GM13977 (cell line): ENCODE measurements at regions not wholly inside any gene's neighbourhood (a gene's known extent, or its start where the extent isn't known, plus 50 kb on each side); places are given as distances from the start of the nearest gene placed in this dataset.

ENCODE experiments used
- DNase-seq: peaks from one replicate; pipeline ENCODE4 v3.0.0; 2012; ENCODE audit warnings: low spot score
- in situ Hi-C: fragments of 300-500 bp; cut with MboI; formaldehyde crosslinking; loops from one replicate; pipeline ENCODE4 v1.12.0; 2022; ENCODE audit warnings: low sequenced_read_pairs, low pct_unique_long_range_greater_than_20kb, mixed read lengths, inconsistent platforms; ENCODE audit not compliant: unreplicated experiment
- TF ChIP-seq, protein P1 (sequence below): IDR thresholded peaks from 2 replicates; pipeline ENCODE4 v1.5.1; 2012; ENCODE audit warnings: mild to moderate bottlenecking, control low read depth; ENCODE audit not compliant: insufficient read depth; ENCODE audit errors: extremely low read depth, missing control alignments

DNA sequence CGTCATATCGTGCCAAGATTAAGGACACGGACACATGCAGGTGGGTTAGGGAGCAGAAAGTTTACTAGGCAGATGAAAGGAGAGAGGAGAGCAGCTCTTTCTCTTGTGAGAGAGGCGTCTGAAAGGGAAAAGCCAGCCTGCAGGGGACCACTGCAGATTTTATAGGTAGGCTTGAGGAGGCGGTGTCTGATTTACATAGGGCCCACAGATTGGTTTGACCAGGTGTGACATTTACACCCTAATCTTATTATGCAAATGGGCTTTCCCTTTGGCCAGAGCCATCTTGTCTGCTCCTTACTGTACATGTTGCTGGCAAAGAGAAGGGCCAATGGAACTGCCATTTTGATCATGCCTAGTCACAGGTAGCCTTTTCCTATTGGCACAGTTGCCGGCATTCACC, 137.2 kb upstream of the TAF11L2 start:
- in situ Hi-C loops: no loop called here
- no peak for DNase-seq
- TF ChIP-seq, protein P1, sequence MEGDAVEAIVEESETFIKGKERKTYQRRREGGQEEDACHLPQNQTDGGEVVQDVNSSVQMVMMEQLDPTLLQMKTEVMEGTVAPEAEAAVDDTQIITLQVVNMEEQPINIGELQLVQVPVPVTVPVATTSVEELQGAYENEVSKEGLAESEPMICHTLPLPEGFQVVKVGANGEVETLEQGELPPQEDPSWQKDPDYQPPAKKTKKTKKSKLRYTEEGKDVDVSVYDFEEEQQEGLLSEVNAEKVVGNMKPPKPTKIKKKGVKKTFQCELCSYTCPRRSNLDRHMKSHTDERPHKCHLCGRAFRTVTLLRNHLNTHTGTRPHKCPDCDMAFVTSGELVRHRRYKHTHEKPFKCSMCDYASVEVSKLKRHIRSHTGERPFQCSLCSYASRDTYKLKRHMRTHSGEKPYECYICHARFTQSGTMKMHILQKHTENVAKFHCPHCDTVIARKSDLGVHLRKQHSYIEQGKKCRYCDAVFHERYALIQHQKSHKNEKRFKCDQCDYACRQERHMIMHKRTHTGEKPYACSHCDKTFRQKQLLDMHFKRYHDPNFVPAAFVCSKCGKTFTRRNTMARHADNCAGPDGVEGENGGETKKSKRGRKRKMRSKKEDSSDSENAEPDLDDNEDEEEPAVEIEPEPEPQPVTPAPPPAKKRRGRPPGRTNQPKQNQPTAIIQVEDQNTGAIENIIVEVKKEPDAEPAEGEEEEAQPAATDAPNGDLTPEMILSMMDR: no peak

GRCh38 chr5:17361331-17361730, 136.7 kb upstream of the TAF11L2 start:
- TF ChIP-seq, protein P1: no peak
- in situ Hi-C loops: no loop called here
- no peak for DNase-seq

DNA sequence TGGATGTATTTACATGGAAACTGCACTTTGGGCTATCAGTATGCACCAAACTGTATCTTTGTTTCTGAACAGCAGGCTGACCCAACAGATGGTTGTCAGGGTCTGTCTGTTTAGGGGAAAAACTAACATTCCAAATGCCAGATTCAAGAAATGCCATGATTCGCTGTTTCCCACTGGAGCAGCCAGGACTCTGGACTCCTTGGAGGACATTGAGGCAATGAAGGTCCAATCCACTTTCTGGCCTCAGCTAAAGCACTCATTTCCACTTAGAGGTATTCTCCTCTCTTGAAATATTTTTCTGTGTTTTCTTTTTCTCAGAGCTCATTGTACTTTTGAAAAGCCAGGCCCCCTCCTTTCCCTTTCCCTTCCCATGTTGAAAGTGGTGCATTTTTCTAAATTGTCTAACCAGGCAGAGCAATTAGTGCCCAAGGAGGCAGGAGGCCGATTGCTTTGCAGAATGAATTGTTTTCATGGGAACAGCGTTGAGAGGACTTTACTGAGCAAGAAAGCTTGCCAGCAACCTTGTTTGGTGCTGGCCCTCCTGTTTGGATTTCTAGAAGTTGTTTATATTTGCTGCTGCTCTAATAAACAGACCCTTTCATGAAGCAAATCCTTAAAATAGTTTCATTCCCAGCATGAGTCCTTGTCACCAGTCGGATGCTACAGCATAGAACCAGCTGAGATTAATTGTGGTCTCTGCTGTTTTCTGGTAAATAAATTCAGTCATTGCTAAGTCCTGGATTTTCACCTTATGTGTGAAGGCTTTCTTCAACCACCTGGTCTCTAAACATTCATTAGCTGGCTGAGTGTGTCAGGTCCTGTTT, 132.8 kb upstream of the TAF11L2 start:
- no peak for DNase-seq
- TF ChIP-seq, protein P1: no peak
- in situ Hi-C loops: no loop called here

DNA sequence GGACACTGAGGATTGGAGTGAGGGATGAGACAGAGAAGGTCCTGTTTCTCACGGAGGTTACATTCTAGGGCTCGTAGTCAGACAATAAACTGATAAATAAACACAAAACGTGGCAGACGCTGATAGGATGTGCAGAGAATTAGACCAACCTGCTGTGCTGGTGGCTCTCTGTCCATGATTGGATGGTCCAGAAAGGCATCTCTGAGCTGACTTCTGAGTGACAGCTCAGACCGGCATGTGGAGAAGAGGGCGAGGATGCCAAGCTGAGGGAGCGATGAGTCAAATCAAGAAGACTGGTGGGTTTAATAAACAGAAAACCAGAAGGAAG, 132.3 kb upstream of the TAF11L2 start:
- in situ Hi-C loops: no loop called here

DNA sequence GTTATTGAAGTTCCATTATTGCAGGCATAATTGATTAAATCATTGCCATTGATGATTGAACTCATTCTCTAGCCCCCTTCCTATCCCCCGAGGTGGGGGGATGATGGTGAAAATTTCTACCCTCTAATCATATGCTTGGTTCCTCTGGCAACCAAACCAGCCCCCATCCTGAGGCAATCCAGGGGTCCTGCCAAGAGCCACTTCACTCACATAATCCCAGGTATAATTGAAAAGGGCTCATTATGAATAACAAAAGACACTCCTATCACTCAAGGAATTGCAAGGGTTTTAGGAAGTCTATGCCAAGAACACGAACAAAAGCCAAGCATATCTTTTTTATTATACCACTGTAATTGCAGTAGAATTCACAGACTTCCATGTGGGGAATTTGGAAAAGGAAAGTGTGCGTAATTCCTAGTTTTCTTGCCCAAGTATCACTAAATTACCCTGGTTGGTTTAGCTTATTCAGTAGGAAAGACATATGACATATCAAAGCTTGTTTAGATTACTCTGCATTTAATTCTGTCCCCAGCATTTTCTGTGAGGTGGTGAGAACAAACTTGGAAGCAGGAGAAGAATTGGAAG, 130.7 kb upstream of the TAF11L2 start:
- TF ChIP-seq, protein P1: no peak
- no peak for DNase-seq
- in situ Hi-C loops: no loop called here

More for the DNA sequence above, 132.3 kb upstream of the TAF11L2 start:
- TF ChIP-seq, protein P1: no peak
- DNase-seq: no peak

DNA sequence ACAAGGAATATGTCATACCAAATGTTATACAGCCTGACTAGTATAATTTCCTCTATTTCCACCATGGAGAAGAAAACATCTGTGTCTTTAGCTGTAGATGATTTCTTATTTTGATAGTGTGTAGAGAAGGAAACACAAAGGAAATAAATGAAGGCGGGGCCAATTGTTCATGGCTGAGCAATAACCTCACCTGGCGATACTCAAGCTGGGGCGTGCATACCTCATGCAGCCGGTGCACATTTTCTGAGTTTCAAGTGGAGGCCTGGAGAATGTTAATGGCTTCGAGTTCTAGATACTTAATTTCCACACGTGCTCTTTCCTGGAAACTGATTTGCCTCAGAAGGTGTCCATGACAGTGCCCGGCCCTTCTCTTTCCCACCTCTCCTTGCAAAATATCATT, 127.4 kb upstream of the TAF11L2 start:
- TF ChIP-seq, protein P1: no peak
- no peak for DNase-seq
- in situ Hi-C loops: no loop called here

- in situ Hi-C loops: no loop called here
- DNase-seq: no peak
- TF ChIP-seq, protein P1: no peak
These were observed 124.6 kb upstream of the TAF11L2 start for GRCh38 chr5:17373406-17373805.
